T-helper 1 cell treated with Interleukin-12 subunit alpha and Interleukin-12 subunit beta and Interleukin-4 antibody, amounts not matched to agents 30 ng/mL and 1 ng/mL, for 36 hours (primary cell): ENCODE measurements at regions not wholly inside any gene's neighbourhood (a gene's known extent, or its start where the extent isn't known, plus 50 kb on each side); places are given as distances from the start of the nearest gene placed in this dataset.
"Not testable (repeated sequence)": the region's sequence is repeated elsewhere in the genome, so short reads cannot be mapped to it uniquely, and the experiment has no call there.

ENCODE experiments used
- intact Hi-C: fragments of 100-400 bp; cut with micrococcal nuclease; formaldehyde crosslinking; loops from one replicate; pipeline ENCODE4 v1.15.1; 2024

DNA sequence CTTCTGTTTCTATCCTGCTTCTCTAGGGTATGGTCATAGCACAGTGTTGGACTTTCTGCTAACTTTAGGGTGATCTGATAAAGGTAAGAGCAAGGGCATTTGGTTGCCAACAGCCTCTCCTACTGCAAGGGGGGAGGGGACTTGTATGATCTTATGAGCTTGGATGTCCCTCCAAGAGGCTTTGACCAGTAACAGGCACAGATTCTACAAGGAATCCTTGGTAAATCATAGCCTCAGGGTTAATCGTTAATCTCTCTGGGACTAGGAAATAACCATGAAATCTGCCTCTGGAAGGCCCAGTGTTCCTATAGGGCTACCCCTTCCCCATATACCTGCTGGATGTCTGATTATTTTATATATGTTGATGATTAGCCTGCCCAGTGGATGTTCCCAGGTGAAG, 134.8 kb upstream of the TNFSF4 start:
- intact Hi-C loops: no loop called here

- intact Hi-C loops: no loop called here
These were observed 134.4 kb upstream of the PRDX6 start for GRCh38 chr1:173342736-173343135.

GRCh38 chr1:173344034-173344743, 132.9 kb upstream of the PRDX6 start:
- intact Hi-C loops: no loop called here

DNA sequence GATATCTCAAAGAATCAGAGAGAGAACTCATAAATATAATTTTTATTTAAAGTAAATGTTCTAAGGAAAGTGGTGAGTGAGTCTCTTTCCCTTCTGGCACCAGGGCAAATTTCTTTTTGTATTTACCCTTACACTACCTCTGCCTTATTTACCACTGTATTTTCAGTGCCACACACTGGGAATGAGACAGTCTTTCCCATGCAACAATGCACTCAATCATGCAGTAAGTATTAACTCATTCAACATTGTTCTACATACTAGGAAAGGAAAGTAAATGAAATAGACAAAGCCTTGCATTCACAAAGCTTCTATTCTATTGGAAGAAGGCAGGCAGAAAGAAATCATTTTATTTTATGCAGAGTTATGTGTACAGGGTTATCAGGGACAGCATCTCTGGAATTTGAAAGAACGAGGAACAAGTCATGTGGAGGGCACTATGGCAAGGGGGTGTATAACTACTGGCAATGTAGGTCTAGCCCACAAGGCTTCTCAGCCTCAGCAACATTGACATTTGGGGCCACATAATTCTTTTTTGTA, 129.8 kb upstream of the PRDX6 start:
- intact Hi-C loops: no loop called here

- intact Hi-C loops: not testable (repeated sequence)
These were observed 124.5 kb upstream of the PRDX6 start for GRCh38 chr1:173352635-173353034.

GRCh38 chr1:173353350-173353749, 123.8 kb upstream of the PRDX6 start:
- intact Hi-C loops: no loop called here

GRCh38 chr1:173354937-173355280, 122.2 kb upstream of the PRDX6 start:
- intact Hi-C loops: no loop called here

DNA sequence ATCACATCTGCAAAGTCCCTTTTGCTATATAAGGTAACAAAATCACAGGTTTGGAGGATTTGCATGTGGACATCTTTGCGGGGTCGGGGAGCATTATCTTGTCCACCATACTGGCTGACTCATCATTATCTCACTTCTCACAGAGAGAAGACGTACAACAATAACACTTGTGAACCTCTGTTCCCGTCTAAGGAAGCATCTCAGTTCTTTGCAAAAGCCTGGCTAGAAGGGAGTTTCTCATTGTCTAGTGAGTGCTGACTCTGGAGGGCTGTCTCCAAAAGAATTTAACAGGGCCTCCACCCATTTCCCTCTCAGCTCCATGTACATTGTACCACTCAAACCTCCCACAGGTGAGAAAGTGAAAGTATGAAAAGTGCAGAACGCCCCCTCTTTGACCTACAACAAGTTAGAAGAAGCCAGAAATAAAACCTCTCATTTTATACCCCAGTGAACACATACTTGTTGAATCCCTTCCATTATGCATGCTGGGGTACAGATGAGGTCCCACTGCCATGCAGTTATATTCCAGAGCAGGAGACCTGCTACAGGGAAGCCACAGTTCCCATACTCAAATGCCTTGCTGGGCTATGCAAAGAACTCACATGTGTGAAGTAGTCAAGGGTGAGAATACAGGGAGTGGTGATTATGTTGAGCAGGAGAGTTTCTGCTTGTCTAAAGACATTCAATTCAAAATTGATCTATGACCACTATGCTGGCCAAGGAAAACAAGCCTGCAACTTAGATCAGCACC, 121.7 kb upstream of the PRDX6 start:
- intact Hi-C loops: no loop called here

GRCh38 chr1:173356191-173356762, 120.9 kb upstream of the PRDX6 start:
- intact Hi-C loops: no loop called here

DNA sequence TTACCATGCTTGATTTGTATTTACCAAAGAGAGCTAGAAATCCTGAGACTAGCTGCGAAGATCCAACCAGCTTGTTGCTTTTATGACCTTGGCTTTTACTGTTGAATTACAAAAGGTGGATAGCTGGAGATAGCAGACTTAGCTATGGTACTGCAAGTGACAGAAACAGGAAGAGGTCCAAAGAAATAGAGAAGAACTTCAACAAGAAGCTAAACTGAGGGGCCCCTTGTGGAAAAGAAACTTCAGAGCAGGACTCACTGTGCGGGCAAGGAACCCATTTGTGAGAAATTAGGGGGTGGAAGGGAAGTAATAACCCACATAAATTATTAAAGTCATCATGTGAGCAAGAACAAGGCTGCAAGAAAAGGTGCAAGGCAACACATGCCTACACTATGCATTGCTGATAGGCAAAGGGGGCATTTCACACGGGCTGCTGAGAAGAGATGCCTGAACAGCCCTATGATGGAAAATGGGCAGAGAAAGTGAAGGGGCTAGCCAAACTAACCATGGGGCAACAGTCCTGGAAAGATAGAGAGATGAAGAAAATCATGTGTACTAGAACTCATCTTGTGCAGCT, 116.6 kb upstream of the PRDX6 start:
- intact Hi-C loops: no loop called here

DNA sequence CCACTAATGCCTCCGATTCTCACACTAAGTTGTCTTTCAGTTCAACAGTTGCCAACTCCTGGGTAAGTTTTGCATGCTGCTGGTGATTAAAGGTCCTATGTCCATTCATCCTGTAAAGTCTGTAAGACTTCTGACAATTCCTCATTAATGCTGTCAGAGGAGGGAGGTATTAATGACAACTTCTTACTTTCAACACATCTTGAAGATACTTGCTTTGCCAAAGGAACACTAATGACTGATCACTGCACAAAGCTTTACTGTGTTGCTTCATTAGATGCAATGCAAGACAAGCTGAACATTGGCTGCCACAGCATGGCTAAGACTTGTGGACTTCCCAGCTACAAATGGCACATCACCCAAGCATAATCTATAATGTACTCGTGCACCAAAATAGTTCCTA, 114.6 kb upstream of the PRDX6 start:
- intact Hi-C loops: no loop called here

- intact Hi-C loops: no loop called here
These were observed 112.3 kb upstream of the PRDX6 start for GRCh38 chr1:173364827-173365226.

DNA sequence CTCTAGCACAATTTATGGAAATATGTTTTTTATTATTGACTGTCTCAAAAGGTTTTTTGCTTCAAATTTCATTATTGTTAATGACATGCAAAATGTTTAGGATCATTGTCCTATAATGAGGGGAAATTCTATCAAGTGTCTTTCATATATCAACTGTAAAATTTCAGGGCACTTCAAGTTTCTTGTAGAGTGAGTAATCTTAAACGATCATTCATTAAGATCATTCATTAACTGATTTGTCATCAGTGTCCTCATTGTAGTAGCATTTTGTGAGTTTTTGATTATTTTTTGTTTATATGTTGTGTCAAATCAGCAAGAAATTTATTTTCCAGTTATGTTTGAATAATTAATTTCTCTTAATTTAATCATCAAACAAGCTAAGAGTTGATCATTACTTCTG, 111.8 kb upstream of the PRDX6 start:
- intact Hi-C loops: no loop called here

DNA sequence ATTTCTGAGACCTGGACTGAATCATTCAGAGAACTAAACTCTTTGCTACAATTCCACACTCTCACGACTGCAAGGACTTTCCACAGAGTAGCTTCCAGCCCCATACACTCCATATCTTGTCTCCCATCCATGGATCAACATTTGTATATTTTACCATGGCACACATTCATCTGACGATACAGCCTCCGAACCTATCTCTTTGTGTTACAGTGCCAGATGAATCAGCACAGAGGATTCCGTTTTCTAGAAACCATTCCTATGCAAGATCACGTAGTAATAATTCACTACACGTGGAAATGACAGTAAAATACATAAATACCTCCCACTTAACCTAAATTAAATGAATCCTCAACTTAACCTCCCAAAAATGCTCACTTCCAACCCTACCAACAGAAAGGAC, 110.0 kb upstream of the PRDX6 start:
- intact Hi-C loops: no loop called here

DNA sequence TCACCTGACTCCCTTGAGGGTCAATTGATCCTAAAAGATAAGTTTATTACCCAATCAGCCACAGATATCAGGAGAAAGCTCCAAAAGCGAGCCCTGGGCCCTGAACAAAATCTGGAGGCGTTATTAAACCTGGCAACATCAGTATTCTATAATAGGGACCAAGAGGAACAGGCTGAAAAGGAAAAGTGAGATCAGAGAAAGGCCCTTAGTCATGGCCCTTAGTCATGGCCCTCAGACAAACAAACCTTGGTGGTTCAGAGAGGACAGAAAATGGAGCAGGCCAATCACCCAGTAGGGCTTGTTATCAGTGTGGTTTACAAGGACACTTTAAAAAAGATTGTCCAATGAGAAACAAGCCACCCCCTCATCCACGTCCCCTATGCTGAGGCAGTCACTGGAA, 106.5 kb upstream of the PRDX6 start:
- intact Hi-C loops: not testable (repeated sequence)

- intact Hi-C loops: not testable (repeated sequence)
These were observed 101.1 kb upstream of the PRDX6 start for GRCh38 chr1:173376065-173376464.

- intact Hi-C loops: no loop called here
These were observed 99.9 kb upstream of the PRDX6 start for GRCh38 chr1:173377266-173377665.

GRCh38 chr1:173383351-173383750, 93.8 kb upstream of the PRDX6 start:
- intact Hi-C loops: no loop called here

DNA sequence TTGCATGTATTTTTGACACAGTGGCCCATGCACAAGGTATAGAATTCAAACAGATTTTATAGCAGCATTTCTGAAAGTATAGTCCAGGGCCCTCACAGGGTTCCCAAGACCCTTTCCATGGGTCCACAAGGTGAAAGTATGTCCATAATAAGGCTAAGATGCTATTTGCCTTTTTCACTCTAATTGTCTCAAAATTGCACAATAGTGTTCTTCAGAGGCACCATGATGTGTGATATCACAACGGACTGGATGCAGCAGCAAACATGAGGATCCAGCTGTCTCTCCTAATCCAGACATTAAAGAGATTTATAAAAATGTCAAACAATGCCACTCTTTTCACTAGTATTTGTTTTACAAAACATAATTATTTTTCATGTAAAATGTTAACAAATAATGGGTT, 88.8 kb upstream of the PRDX6 start:
- intact Hi-C loops: no loop called here

GRCh38 chr1:173392895-173393658, 84.1 kb upstream of the PRDX6 start:
- intact Hi-C loops: no loop called here

DNA sequence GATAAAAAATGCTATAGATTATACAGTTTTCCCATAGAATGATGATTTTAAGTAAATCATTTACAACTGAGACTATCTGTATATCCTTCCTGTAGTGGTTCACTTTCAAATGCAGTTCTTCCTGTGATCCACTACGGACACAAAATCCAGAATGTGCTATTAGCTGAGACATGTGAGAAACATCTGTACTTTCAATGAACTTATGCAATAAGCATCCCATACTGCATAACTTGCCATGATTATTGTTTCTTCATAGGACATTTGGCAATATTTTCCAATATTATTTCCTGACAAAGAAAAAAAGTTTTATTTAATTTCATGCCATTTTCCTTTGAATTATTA, 83.5 kb upstream of the PRDX6 start:
- intact Hi-C loops: no loop called here

DNA sequence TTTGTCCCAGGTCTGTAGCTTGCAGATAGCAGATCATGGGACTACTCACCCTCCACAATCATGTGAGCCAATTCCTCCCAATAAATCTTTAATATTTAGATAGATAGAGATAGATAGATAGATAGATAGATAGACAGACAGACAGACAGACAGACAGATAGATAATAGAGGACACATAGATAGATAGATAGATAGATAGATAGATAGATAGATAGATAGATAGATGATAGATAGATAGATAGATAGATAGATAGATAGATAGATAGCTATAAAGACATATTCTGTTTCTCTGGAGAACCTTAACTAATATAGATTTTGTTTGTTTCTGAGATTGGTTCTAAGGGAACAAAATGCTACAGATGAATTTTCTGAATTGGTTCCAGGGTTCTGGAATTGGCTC, 82.3 kb upstream of the PRDX6 start:
- intact Hi-C loops: not testable (repeated sequence)
